ENCODE measurements at regions not wholly inside any gene's neighbourhood (a gene's known extent, or its start where the extent isn't known, plus 50 kb on each side); places are given as distances from the start of the nearest gene placed in this dataset.

DNA sequence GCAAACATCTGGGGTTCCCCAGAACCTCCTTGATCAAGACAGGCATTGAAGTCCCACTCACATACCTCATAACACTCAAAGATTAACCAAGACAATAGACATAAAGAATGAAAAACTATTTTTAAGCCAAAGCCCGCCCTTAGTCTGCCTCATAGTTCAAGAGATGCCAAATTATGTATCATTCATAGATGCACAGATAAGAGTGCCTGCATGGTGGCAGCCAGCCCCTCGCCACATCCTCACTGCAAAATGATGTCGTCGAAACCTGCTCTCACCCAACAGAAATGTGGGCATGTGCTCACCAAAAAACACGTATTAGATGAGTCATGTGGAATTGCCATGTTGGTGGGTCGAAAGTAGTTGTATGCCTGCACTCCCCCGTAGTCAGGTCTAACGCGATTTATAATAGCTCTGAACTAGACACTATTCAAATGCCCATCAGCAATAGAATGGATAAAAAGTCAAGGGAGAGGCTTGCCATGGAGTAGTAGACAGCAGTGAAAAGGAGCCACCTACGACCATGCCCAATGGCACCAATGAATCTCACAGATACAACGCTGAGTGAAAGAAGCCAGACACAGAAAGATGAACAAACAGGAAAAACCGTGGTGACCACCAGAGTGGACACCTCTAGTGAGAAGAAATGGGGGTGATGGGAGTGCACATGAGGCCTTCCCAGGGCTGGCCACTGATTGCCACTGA lies 64.8 kb downstream of the C16orf95 start:
- no peaks in the 10 kb centered on the region for H3K36me3 ChIP-seq
- no peaks in the 10 kb centered on the region for H3K9me3 ChIP-seq
- H3K27me3 ChIP-seq, result peaks cover 4% of the 10 kb centered on the region
- H3K4me3 ChIP-seq (ENCODE audit: low read depth in 1 of 2, low read length in 1 of 2), result no peak overlapping the region
- TF ChIP-seq, protein P1, sequence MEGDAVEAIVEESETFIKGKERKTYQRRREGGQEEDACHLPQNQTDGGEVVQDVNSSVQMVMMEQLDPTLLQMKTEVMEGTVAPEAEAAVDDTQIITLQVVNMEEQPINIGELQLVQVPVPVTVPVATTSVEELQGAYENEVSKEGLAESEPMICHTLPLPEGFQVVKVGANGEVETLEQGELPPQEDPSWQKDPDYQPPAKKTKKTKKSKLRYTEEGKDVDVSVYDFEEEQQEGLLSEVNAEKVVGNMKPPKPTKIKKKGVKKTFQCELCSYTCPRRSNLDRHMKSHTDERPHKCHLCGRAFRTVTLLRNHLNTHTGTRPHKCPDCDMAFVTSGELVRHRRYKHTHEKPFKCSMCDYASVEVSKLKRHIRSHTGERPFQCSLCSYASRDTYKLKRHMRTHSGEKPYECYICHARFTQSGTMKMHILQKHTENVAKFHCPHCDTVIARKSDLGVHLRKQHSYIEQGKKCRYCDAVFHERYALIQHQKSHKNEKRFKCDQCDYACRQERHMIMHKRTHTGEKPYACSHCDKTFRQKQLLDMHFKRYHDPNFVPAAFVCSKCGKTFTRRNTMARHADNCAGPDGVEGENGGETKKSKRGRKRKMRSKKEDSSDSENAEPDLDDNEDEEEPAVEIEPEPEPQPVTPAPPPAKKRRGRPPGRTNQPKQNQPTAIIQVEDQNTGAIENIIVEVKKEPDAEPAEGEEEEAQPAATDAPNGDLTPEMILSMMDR (IDR thresholded peaks at IDR 0.05), result no peak
- H3K4me1 ChIP-seq (ENCODE audit: control insufficient read depth in 1 of 2, insufficient read depth in 1 of 2, low read depth in 1 of 2, low read length in 1 of 2), result no peaks in the 10 kb centered on the region
- H3K27ac ChIP-seq, result no peak overlapping the region

All from neutrophil (primary cell).